ENCODE measurements at regions not wholly inside any gene's neighbourhood (a gene's known extent, or its start where the extent isn't known, plus 50 kb on each side); places are given as distances from the start of the nearest gene placed in this dataset.

- H3K9me3 Mint-ChIP-seq = no peaks in the 10 kb centered on the region
- no peak overlapping the region for H3K4me3 Mint-ChIP-seq
- H3K27me3 Mint-ChIP-seq (ENCODE audit: low read depth) = peaks cover 24% of the 10 kb centered on the region
- H3K36me3 Mint-ChIP-seq (ENCODE audit: insufficient read depth) = no peaks in the 10 kb centered on the region
- H3K4me1 Mint-ChIP-seq (ENCODE audit: low read depth) = no peaks in the 10 kb centered on the region
- ATAC-seq = no peak
- DNase-seq = no peak
Observed at GRCh38 chr2:44848026-44848425, 93.5 kb upstream of the SIX3 start.

- DNase-seq (no peak), ATAC-seq (no peak)
- peaks cover 32% of the 10 kb centered on the region for H3K27me3 Mint-ChIP-seq (ENCODE audit: low read depth)
- H3K4me1 Mint-ChIP-seq (ENCODE audit: low read depth) = no peaks in the 10 kb centered on the region
- H3K36me3 Mint-ChIP-seq (ENCODE audit: insufficient read depth) = no peaks in the 10 kb centered on the region
- no peaks in the 10 kb centered on the region for H3K9me3 Mint-ChIP-seq
- no peak overlapping the region for H3K4me3 Mint-ChIP-seq
Observed at GRCh38 chr2:44850016-44850415, 91.5 kb upstream of the SIX3 start.

- peaks cover 36% of the 10 kb centered on the region for H3K27me3 Mint-ChIP-seq (ENCODE audit: low read depth)
- ATAC-seq = no peak
- H3K4me1 Mint-ChIP-seq (ENCODE audit: low read depth) = no peaks in the 10 kb centered on the region
- H3K9me3 Mint-ChIP-seq = no peaks in the 10 kb centered on the region
- H3K4me3 Mint-ChIP-seq = no peak overlapping the region
- no peak for DNase-seq
- no peaks in the 10 kb centered on the region for H3K36me3 Mint-ChIP-seq (ENCODE audit: insufficient read depth)
Observed at GRCh38 chr2:44851518-44851917, 90.0 kb upstream of the SIX3 start.

- Mint-ChIP-seq H3K4me3 (no peak overlapping the region), H3K9me3 (no peaks in the 10 kb centered on the region), H3K27me3 (ENCODE audit: low read depth) (peaks cover 36% of the 10 kb centered on the region), H3K36me3 (ENCODE audit: insufficient read depth) (no peaks in the 10 kb centered on the region), H3K4me1 (ENCODE audit: low read depth) (no peaks in the 10 kb centered on the region)
- DNase-seq (no peak), ATAC-seq (no peak)
Observed at GRCh38 chr2:44852594-44852993, 88.9 kb upstream of the SIX3 start.

GRCh38 chr2:44859337-44859736, 82.2 kb upstream of the SIX3 start:
- ATAC-seq (no peak), DNase-seq (no peak)
- H3K4me3 Mint-ChIP-seq = no peak overlapping the region
- no peaks in the 10 kb centered on the region for H3K36me3 Mint-ChIP-seq (ENCODE audit: insufficient read depth)
- peaks cover 6% of the 10 kb centered on the region for H3K9me3 Mint-ChIP-seq
- no peaks in the 10 kb centered on the region for H3K4me1 Mint-ChIP-seq (ENCODE audit: low read depth)
- peaks cover 38% of the 10 kb centered on the region for H3K27me3 Mint-ChIP-seq (ENCODE audit: low read depth)

GRCh38 chr2:44866152-44866551, 75.3 kb upstream of the SIX3 start:
- Mint-ChIP-seq H3K27me3 (ENCODE audit: low read depth) (peaks cover 21% of the 10 kb centered on the region), H3K9me3 (no peaks in the 10 kb centered on the region)
- ATAC-seq = no peak

GRCh38 chr2:44869761-44870160, 71.7 kb upstream of the SIX3 start:
- ATAC-seq (no peak), DNase-seq (no peak)
- Mint-ChIP-seq H3K4me1 (ENCODE audit: low read depth) (no peaks in the 10 kb centered on the region), H3K27me3 (ENCODE audit: low read depth) (peaks cover 12% of the 10 kb centered on the region), H3K9me3 (no peaks in the 10 kb centered on the region), H3K36me3 (ENCODE audit: insufficient read depth) (no peaks in the 10 kb centered on the region), H3K4me3 (no peak overlapping the region)

More at GRCh38 chr2:44866152-44866551, 75.3 kb upstream of the SIX3 start:
- Mint-ChIP-seq H3K4me3 (no peak overlapping the region), H3K36me3 (ENCODE audit: insufficient read depth) (no peaks in the 10 kb centered on the region), H3K4me1 (ENCODE audit: low read depth) (no peaks in the 10 kb centered on the region)
- DNase-seq = no peak

- Mint-ChIP-seq H3K9me3 (peaks cover 5% of the 10 kb centered on the region), H3K4me3 (no peak overlapping the region), H3K27me3 (ENCODE audit: low read depth) (peaks cover 12% of the 10 kb centered on the region), H3K4me1 (ENCODE audit: low read depth) (no peaks in the 10 kb centered on the region), H3K36me3 (ENCODE audit: insufficient read depth) (no peaks in the 10 kb centered on the region)
- no peak for ATAC-seq
- no peak for DNase-seq
Observed at GRCh38 chr2:44877417-44877816, 64.1 kb upstream of the SIX3 start.

- DNase-seq (no peak), ATAC-seq (no peak)
- Mint-ChIP-seq H3K4me1 (ENCODE audit: low read depth) (no peaks in the 10 kb centered on the region), H3K36me3 (ENCODE audit: insufficient read depth) (no peaks in the 10 kb centered on the region), H3K27me3 (ENCODE audit: low read depth) (peaks cover 13% of the 10 kb centered on the region), H3K9me3 (peaks cover 5% of the 10 kb centered on the region), H3K4me3 (no peak overlapping the region)
Observed at GRCh38 chr2:44879269-44880124, 62.0 kb upstream of the SIX3 start.

- no peak for DNase-seq
- peaks cover 3% of the 10 kb centered on the region for H3K9me3 Mint-ChIP-seq
Observed at GRCh38 chr2:44880125-44880483, 61.4 kb upstream of the SIX3 start.

GRCh38 chr2:44881856-44882255, 59.6 kb upstream of the SIX3 start:
- Mint-ChIP-seq H3K9me3 (no peaks in the 10 kb centered on the region), H3K36me3 (ENCODE audit: insufficient read depth) (no peaks in the 10 kb centered on the region), H3K4me1 (ENCODE audit: low read depth) (no peaks in the 10 kb centered on the region), H3K4me3 (no peak overlapping the region), H3K27me3 (ENCODE audit: low read depth) (peaks cover 19% of the 10 kb centered on the region)
- ATAC-seq (no peak), DNase-seq (no peak)

More at GRCh38 chr2:44880125-44880483, 61.4 kb upstream of the SIX3 start:
- Mint-ChIP-seq H3K36me3 (ENCODE audit: insufficient read depth) (no peaks in the 10 kb centered on the region), H3K27me3 (ENCODE audit: low read depth) (peaks cover 14% of the 10 kb centered on the region), H3K4me1 (ENCODE audit: low read depth) (no peaks in the 10 kb centered on the region), H3K4me3 (no peak overlapping the region)
- ATAC-seq = no peak

- H3K4me3 Mint-ChIP-seq = no peak overlapping the region
Observed at GRCh38 chr2:44883356-44883755, 58.1 kb upstream of the SIX3 start.

GRCh38 chr2:44884231-44884630, 57.3 kb upstream of the SIX3 start:
- no peak overlapping the region for H3K4me3 Mint-ChIP-seq
- no peak for DNase-seq
- H3K27me3 Mint-ChIP-seq (ENCODE audit: low read depth) = peaks cover 24% of the 10 kb centered on the region
- ATAC-seq = no peak
- H3K9me3 Mint-ChIP-seq = no peaks in the 10 kb centered on the region
- H3K4me1 Mint-ChIP-seq (ENCODE audit: low read depth) = no peaks in the 10 kb centered on the region
- no peaks in the 10 kb centered on the region for H3K36me3 Mint-ChIP-seq (ENCODE audit: insufficient read depth)

More at GRCh38 chr2:44883356-44883755, 58.1 kb upstream of the SIX3 start:
- Mint-ChIP-seq H3K4me1 (ENCODE audit: low read depth) (no peaks in the 10 kb centered on the region), H3K27me3 (ENCODE audit: low read depth) (peaks cover 24% of the 10 kb centered on the region), H3K36me3 (ENCODE audit: insufficient read depth) (no peaks in the 10 kb centered on the region), H3K9me3 (no peaks in the 10 kb centered on the region)
- DNase-seq = no peak
- no peak for ATAC-seq

GRCh38 chr2:44884677-44885076, 56.8 kb upstream of the SIX3 start:
- Mint-ChIP-seq H3K4me3 (no peak overlapping the region), H3K27me3 (ENCODE audit: low read depth) (peaks cover 24% of the 10 kb centered on the region), H3K9me3 (no peaks in the 10 kb centered on the region), H3K36me3 (ENCODE audit: insufficient read depth) (no peaks in the 10 kb centered on the region), H3K4me1 (ENCODE audit: low read depth) (no peaks in the 10 kb centered on the region)
- no peak for DNase-seq
- ATAC-seq = no peak

GRCh38 chr2:44886414-44886813, 55.1 kb upstream of the SIX3 start:
- H3K9me3 Mint-ChIP-seq = no peaks in the 10 kb centered on the region
- H3K27me3 Mint-ChIP-seq (ENCODE audit: low read depth) = peaks cover 24% of the 10 kb centered on the region
- H3K36me3 Mint-ChIP-seq (ENCODE audit: insufficient read depth) = no peaks in the 10 kb centered on the region
- ATAC-seq = no peak
- H3K4me1 Mint-ChIP-seq (ENCODE audit: low read depth) = no peaks in the 10 kb centered on the region
- no peak overlapping the region for H3K4me3 Mint-ChIP-seq
- DNase-seq = no peak

Data from activated T-cell treated with anti-CD3 and anti-CD28 coated beads, Interleukin-2, amount 50 U/mL, for 4 hours (primary cell).